Loucy (cell line): ENCODE measurements at regions not wholly inside any gene's neighbourhood (a gene's known extent, or its start where the extent isn't known, plus 50 kb on each side); places are given as distances from the start of the nearest gene placed in this dataset.

Experiments used
- H2AFZ ChIP-seq: fragments of 200-600 bp; sonication (generic); 2 replicates; pipeline ENCODE4 v1.6.0; 2016; ENCODE audit warnings: antibody characterized with exemption, mild to moderate bottlenecking, low read length, moderate library complexity
- H3F3A ChIP-seq: fragments of 200-600 bp; 2 replicates; pipeline ENCODE4 v1.6.0; 2016; ENCODE audit warnings: antibody characterized with exemption, low read depth, mild to moderate bottlenecking
- H3K27me3 ChIP-seq: fragments of 200-600 bp; sonication (generic); 2 replicates; pipeline ENCODE4 v1.6.1; 2014; ENCODE audit warnings: low read length, mild to moderate bottlenecking; ENCODE audit not compliant: insufficient read depth, poor library complexity, severe bottlenecking
- H3K36me3 ChIP-seq: fragments of 200-600 bp; sonication (generic); 2 replicates; pipeline ENCODE4 v1.6.1; 2016; ENCODE audit warnings: low read length; ENCODE audit not compliant: insufficient read depth
- H3K4me1 ChIP-seq: fragments of 200-600 bp; sonication (generic); 2 replicates; pipeline ENCODE4 v1.5.1; 2014; ENCODE audit warnings: low read length, mild to moderate bottlenecking; ENCODE audit not compliant: insufficient read depth, poor library complexity, severe bottlenecking
- H3K4me2 ChIP-seq: fragments of 200-600 bp; sonication (generic); 2 replicates; pipeline ENCODE4 v1.6.0; 2014; ENCODE audit warnings: antibody characterized with exemption, low read length, low read depth, mild to moderate bottlenecking; ENCODE audit not compliant: poor library complexity, severe bottlenecking
- H3K4me3 ChIP-seq: fragments of 200-600 bp; sonication (generic); 2 replicates; pipeline ENCODE4 v1.5.1; 2014; ENCODE audit warnings: low read length, mild to moderate bottlenecking, mixed read lengths; ENCODE audit not compliant: poor library complexity, severe bottlenecking
- H3K79me2 ChIP-seq: fragments of 200-600 bp; sonication (generic); 2 replicates; pipeline ENCODE4 v1.6.1; 2014; ENCODE audit warnings: low read length; ENCODE audit not compliant: insufficient read depth
- H3K9ac ChIP-seq: fragments of 200-600 bp; sonication (generic); 2 replicates; pipeline ENCODE4 v1.6.0; 2014; ENCODE audit warnings: mild to moderate bottlenecking, low read depth, low read length, moderate library complexity; ENCODE audit not compliant: poor library complexity, severe bottlenecking
- H3K9me2 ChIP-seq: fragments of 200-600 bp; sonication (generic); replicated peaks from 2 replicates; pipeline ENCODE4 v1.6.1; 2016; ENCODE audit warnings: low read depth, low read length, mixed read lengths
- H3K9me3 ChIP-seq: fragments of 200-600 bp; sonication (generic); 2 replicates; pipeline ENCODE4 v1.6.1; 2014; ENCODE audit warnings: mild to moderate bottlenecking, antibody characterized with exemption, low read length, low read depth; ENCODE audit not compliant: insufficient read depth
- H4K20me1 ChIP-seq: fragments of 200-600 bp; sonication (generic); 2 replicates; pipeline ENCODE4 v1.6.0; 2014; ENCODE audit warnings: antibody characterized with exemption, low read length, mild to moderate bottlenecking; ENCODE audit not compliant: insufficient read depth, poor library complexity, severe bottlenecking
- CTCF ChIP-seq: fragments of 200-600 bp; sonication (generic); conservative IDR thresholded peaks from 2 replicates; pipeline ENCODE4 v1.5.1; 2014; ENCODE audit warnings: mild to moderate bottlenecking, antibody characterized with exemption, low read length
- EZH2phosphoT487 ChIP-seq: fragments of 200-600 bp; IDR thresholded peaks from 2 replicates; pipeline ENCODE4 v1.6.1; 2018; ENCODE audit warnings: antibody characterized with exemption, mild to moderate bottlenecking, moderate library complexity, borderline replicate concordance

GRCh38 chr6:170180671-170181337 lies 110.1 kb downstream of the DLL1 start:
- no peaks in the 10 kb centered on the region for H3K79me2 ChIP-seq
- H3K9me3 ChIP-seq: peaks cover 6% of the 10 kb centered on the region; the same call in 1 of the 2 replicates
- H2AFZ ChIP-seq: no peak overlapping the region
- TF ChIP-seq EZH2phosphoT487 (no peak), CTCF (no peak)
- no peaks in the 10 kb centered on the region for H3K27me3 ChIP-seq
- no peaks in the 10 kb centered on the region for H3K36me3 ChIP-seq
- no peaks in the 10 kb centered on the region for H3F3A ChIP-seq
- no peak overlapping the region for H3K4me2 ChIP-seq
- no peak overlapping the region for H3K9ac ChIP-seq
- no peaks in the 10 kb centered on the region for H3K4me1 ChIP-seq
- H4K20me1 ChIP-seq: no peaks in the 10 kb centered on the region
- no peak overlapping the region for H3K4me3 ChIP-seq
- no peaks in the 10 kb centered on the region for H3K9me2 ChIP-seq

- H3K27me3 ChIP-seq: no peaks in the 10 kb centered on the region
- H3F3A ChIP-seq: no peaks in the 10 kb centered on the region
- H3K36me3 ChIP-seq: no peaks in the 10 kb centered on the region
- no peaks in the 10 kb centered on the region for H3K79me2 ChIP-seq
- no peaks in the 10 kb centered on the region for H4K20me1 ChIP-seq
- H3K4me2 ChIP-seq: no peak overlapping the region
- no peak overlapping the region for H3K9ac ChIP-seq
- no peaks in the 10 kb centered on the region for H3K9me2 ChIP-seq
- H3K4me1 ChIP-seq: no peaks in the 10 kb centered on the region
- TF ChIP-seq CTCF (no peak), EZH2phosphoT487 (no peak)
- H3K9me3 ChIP-seq: peaks cover 6% of the 10 kb centered on the region; the same call in 1 of the 2 replicates
- H3K4me3 ChIP-seq: no peak overlapping the region
- H2AFZ ChIP-seq: no peak overlapping the region
Observed at GRCh38 chr6:170179616-170180324, 111.1 kb downstream of the DLL1 start.

GRCh38 chr6:170178561-170179477 lies 112.1 kb downstream of the DLL1 start:
- H3K27me3 ChIP-seq: no peaks in the 10 kb centered on the region
- peaks cover 10% of the 10 kb centered on the region; the same call in 1 of the 2 replicates for H3K9me3 ChIP-seq
- no peaks in the 10 kb centered on the region for H3K36me3 ChIP-seq
- H2AFZ ChIP-seq: no peak overlapping the region
- H3K9ac ChIP-seq: no peak overlapping the region
- no peaks in the 10 kb centered on the region for H3K4me1 ChIP-seq
- TF ChIP-seq CTCF (no peak), EZH2phosphoT487 (no peak)
- H3K9me2 ChIP-seq: no peaks in the 10 kb centered on the region
- no peaks in the 10 kb centered on the region for H4K20me1 ChIP-seq
- no peaks in the 10 kb centered on the region for H3F3A ChIP-seq
- no peak overlapping the region for H3K4me2 ChIP-seq
- H3K79me2 ChIP-seq: no peaks in the 10 kb centered on the region
- no peak overlapping the region for H3K4me3 ChIP-seq
